Glutamatergic neuron (in vitro differentiated cells): ENCODE measurements at regions not wholly inside any gene's neighbourhood (a gene's known extent, or its start where the extent isn't known, plus 50 kb on each side); places are given as distances from the start of the nearest gene placed in this dataset.

Experiments used
- DNase-seq: peaks from one replicate; pipeline ENCODE4 v3.0.0; 2022
- H3K27ac Mint-ChIP-seq: one replicate; pipeline ENCODE4 v1.8.0; 2020; ENCODE audit warnings: mild to moderate bottlenecking, mixed read lengths, inconsistent platforms; ENCODE audit not compliant: unreplicated experiment
- H3K27me3 Mint-ChIP-seq: one replicate; pipeline ENCODE4 v1.8.0; 2020; ENCODE audit warnings: mild to moderate bottlenecking, moderate library complexity, mixed read lengths, inconsistent platforms; ENCODE audit not compliant: unreplicated experiment
- H3K36me3 Mint-ChIP-seq: one replicate; pipeline ENCODE4 v1.8.0; 2020; ENCODE audit warnings: mild to moderate bottlenecking, mixed read lengths, inconsistent platforms; ENCODE audit not compliant: unreplicated experiment
- H3K4me1 Mint-ChIP-seq: one replicate; pipeline ENCODE4 v1.8.0; 2020; ENCODE audit warnings: mild to moderate bottlenecking, low read depth, mixed read lengths, inconsistent platforms; ENCODE audit not compliant: unreplicated experiment
- H3K4me3 Mint-ChIP-seq: one replicate; pipeline ENCODE4 v1.8.0; 2020; ENCODE audit warnings: mild to moderate bottlenecking, mixed read lengths, inconsistent platforms; ENCODE audit not compliant: unreplicated experiment
- H3K9me3 Mint-ChIP-seq: one replicate; pipeline ENCODE4 v1.8.0; 2020; ENCODE audit warnings: mild to moderate bottlenecking, moderate library complexity, mixed read lengths, inconsistent platforms; ENCODE audit not compliant: unreplicated experiment
- CTCF ChIP-seq: fragments of 200-600 bp; sonication (generic); IDR thresholded peaks from one replicate; pipeline ENCODE4 v1.5.0; 2021; ENCODE audit not compliant: partially characterized antibody, unreplicated experiment

DNA sequence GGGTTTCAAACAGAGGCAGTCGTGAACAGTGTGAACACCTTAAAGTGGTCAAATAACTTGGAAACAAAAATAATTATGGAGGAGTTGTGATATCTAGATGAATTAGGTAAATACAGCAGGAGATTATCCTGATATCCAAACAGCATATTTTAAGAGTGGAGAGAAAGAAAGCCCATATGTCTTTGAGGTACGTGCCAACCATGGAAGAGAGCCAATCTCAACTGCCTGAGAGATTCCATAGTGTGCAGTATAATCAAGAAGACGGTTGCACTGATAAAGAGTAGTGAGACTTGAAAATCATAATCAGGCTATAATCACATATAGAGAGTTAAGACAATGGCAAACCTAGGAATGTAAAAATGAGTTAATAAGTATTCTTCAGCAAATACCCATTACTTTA is 472.8 kb upstream of the SLITRK5 start:
- Mint-ChIP-seq H3K27ac (no peak overlapping the region), H3K36me3 (no peaks in the 10 kb centered on the region), H3K27me3 (peaks cover 2% of the 10 kb centered on the region), H3K4me1 (peaks cover 4% of the 10 kb centered on the region), H3K9me3 (no peaks in the 10 kb centered on the region), H3K4me3 (no peak overlapping the region)
- TF ChIP-seq CTCF: no peak
- DNase-seq: no peak

GRCh38 chr13:87206708-87207107 is 464.5 kb upstream of the SLITRK5 start:
- no peak for TF ChIP-seq CTCF

GRCh38 chr13:87207280-87208003 is 463.7 kb upstream of the SLITRK5 start:
- DNase-seq: no peak
- Mint-ChIP-seq H3K4me1 (no peaks in the 10 kb centered on the region), H3K36me3 (no peaks in the 10 kb centered on the region), H3K9me3 (no peaks in the 10 kb centered on the region), H3K27me3 (no peaks in the 10 kb centered on the region), H3K4me3 (no peak overlapping the region), H3K27ac (no peak overlapping the region)
- no peak for TF ChIP-seq CTCF

More at GRCh38 chr13:87206708-87207107, 464.5 kb upstream of the SLITRK5 start:
- Mint-ChIP-seq H3K27ac (no peak overlapping the region), H3K4me3 (no peak overlapping the region), H3K36me3 (no peaks in the 10 kb centered on the region), H3K9me3 (no peaks in the 10 kb centered on the region), H3K4me1 (peaks cover 4% of the 10 kb centered on the region), H3K27me3 (peaks cover 2% of the 10 kb centered on the region)
- no peak for DNase-seq

GRCh38 chr13:87208636-87209035 is 462.5 kb upstream of the SLITRK5 start:
- Mint-ChIP-seq H3K27me3 (no peaks in the 10 kb centered on the region), H3K36me3 (no peaks in the 10 kb centered on the region), H3K27ac (no peak overlapping the region), H3K9me3 (no peaks in the 10 kb centered on the region), H3K4me1 (no peaks in the 10 kb centered on the region), H3K4me3 (no peak overlapping the region)
- TF ChIP-seq CTCF: no peak
- DNase-seq: no peak

DNA sequence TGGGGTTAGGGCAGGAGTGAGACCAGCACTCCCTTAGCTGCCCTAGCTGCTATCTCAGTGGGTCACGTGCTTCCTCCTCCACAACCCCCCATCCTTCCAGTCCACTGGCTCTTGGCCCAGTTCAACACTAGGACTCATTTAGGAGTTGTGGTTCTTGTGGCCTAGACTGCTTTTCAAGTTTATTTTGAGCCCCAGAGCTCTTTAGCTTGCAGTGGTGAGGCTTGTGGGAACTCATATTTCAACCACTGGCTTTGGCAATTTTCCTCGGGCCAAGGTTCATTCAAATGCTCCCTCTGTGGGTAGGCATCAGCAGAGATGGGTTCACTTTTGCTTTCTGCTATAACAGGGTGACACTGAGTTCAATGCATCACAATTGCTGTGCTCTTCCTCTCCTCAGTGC is 436.2 kb upstream of the SLITRK5 start:
- H3K27me3 Mint-ChIP-seq: no peaks in the 10 kb centered on the region
- TF ChIP-seq CTCF: no peak
- H3K4me1 Mint-ChIP-seq: no peaks in the 10 kb centered on the region
- DNase-seq: no peak
- H3K36me3 Mint-ChIP-seq: no peaks in the 10 kb centered on the region
- H3K27ac Mint-ChIP-seq: no peak overlapping the region
- no peak overlapping the region for H3K4me3 Mint-ChIP-seq
- H3K9me3 Mint-ChIP-seq: peaks cover 1% of the 10 kb centered on the region
